OCI-LY1 (cell line): ENCODE measurements at regions not wholly inside any gene's neighbourhood (a gene's known extent, or its start where the extent isn't known, plus 50 kb on each side); places are given as distances from the start of the nearest gene placed in this dataset.

ENCODE experiments used
- H2AFZ ChIP-seq: fragments of 200-600 bp; sonication (generic), shearing (Covaris generic); 2 replicates; pipeline ENCODE4 v1.6.0; 2014; ENCODE audit warnings: antibody characterized with exemption, mild to moderate bottlenecking, low read length
- H3F3A ChIP-seq: fragments of 200-600 bp; sonication (generic), shearing (Covaris generic); 2 replicates; pipeline ENCODE4 v1.6.0; 2014; ENCODE audit warnings: mild to moderate bottlenecking, antibody characterized with exemption, low read length, moderate library complexity; ENCODE audit not compliant: insufficient read depth
- H3K27ac ChIP-seq: fragments of 200-600 bp; sonication (generic); 2 replicates; pipeline ENCODE4 v1.5.1; 2014; ENCODE audit warnings: low read length, mixed run types, mild to moderate bottlenecking, low read depth; ENCODE audit not compliant: poor library complexity, severe bottlenecking
- H3K27me3 ChIP-seq: fragments of 200-600 bp; sonication (generic); 2 replicates; pipeline ENCODE4 v1.6.0; 2014; ENCODE audit warnings: antibody characterized with exemption, mild to moderate bottlenecking, low read length, moderate library complexity; ENCODE audit not compliant: insufficient read depth
- H3K36me3 ChIP-seq: fragments of 200-600 bp; sonication (generic); 2 replicates; pipeline ENCODE4 v1.6.1; 2014; ENCODE audit warnings: mild to moderate bottlenecking, antibody characterized with exemption, low read length, moderate library complexity, mixed read lengths; ENCODE audit not compliant: insufficient read depth
- H3K4me1 ChIP-seq: fragments of 200-600 bp; sonication (generic); 2 replicates; pipeline ENCODE4 v1.5.1; 2014; ENCODE audit warnings: mild to moderate bottlenecking, low read length, moderate library complexity; ENCODE audit not compliant: insufficient read depth, severe bottlenecking
- H3K4me2 ChIP-seq: fragments of 200-600 bp; sonication (generic), shearing (Covaris generic); 2 replicates; pipeline ENCODE4 v1.6.1; 2014; ENCODE audit warnings: low read length
- H3K4me3 ChIP-seq: fragments of 200-600 bp; sonication (generic); 2 replicates; pipeline ENCODE4 v1.5.1; 2014; ENCODE audit warnings: low read length, low read depth, mild to moderate bottlenecking, mixed read lengths; ENCODE audit not compliant: poor library complexity, severe bottlenecking
- H3K79me2 ChIP-seq: fragments of 200-600 bp; shearing (Covaris generic); 2 replicates; pipeline ENCODE4 v1.6.1; 2016; ENCODE audit warnings: mixed run types, low read length, mixed read lengths; ENCODE audit not compliant: insufficient read depth
- H3K9ac ChIP-seq: fragments of 200-600 bp; sonication (generic), shearing (Covaris generic); 2 replicates; pipeline ENCODE4 v1.6.1; 2014; ENCODE audit warnings: mild to moderate bottlenecking, low read length, mixed read lengths
- H3K9me2 ChIP-seq: fragments of 200-600 bp; sonication (generic), shearing (Covaris generic); 2 replicates; pipeline ENCODE4 v1.6.1; 2014; ENCODE audit warnings: low read depth, mild to moderate bottlenecking, low read length, mixed read lengths
- H3K9me3 ChIP-seq: fragments of 200-600 bp; shearing (Covaris generic); 2 replicates; pipeline ENCODE4 v1.6.1; 2014; ENCODE audit warnings: low read length, mixed read lengths
- H4K20me1 ChIP-seq: fragments of 200-600 bp; sonication (generic), shearing (Covaris generic); 2 replicates; pipeline ENCODE4 v1.6.0; 2016; ENCODE audit warnings: mild to moderate bottlenecking, low read length; ENCODE audit not compliant: insufficient read depth
- EZH2 ChIP-seq: fragments of 200-600 bp; sonication (generic), shearing (Covaris generic); IDR thresholded peaks from 2 replicates; pipeline ENCODE4 v1.8.0; 2017; ENCODE audit warnings: borderline replicate concordance, mixed run types, mild to moderate bottlenecking, antibody characterized with exemption, low read length, moderate library complexity, mixed read lengths
- TF ChIP-seq, protein P1 (sequence below): fragments of 200-600 bp; sonication (generic), shearing (Covaris generic); IDR thresholded peaks from 2 replicates; pipeline ENCODE4 v1.5.1; 2017; ENCODE audit warnings: mild to moderate bottlenecking, antibody characterized with exemption, low read length, moderate library complexity, mixed read lengths

DNA sequence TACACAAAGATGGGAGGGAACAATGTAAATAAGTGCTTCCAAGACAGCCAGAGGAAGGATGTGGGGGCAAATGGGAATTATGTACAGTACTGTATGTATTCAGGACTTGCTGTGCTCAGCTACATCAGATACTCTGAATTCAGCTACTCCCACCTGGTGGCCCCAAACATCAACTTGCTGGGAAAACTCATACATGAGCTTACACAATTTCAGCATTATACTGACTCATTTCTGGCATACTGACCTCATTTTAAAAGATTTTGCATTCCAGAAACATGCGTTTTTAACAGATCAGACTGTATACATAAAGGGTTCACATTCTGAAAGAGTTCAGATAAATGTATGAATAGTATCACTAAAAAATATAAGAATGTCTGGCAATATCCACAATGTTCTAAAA, 59.7 kb downstream of the GPX5 start:
- no peak overlapping the region for H3K4me3 ChIP-seq

DNA sequence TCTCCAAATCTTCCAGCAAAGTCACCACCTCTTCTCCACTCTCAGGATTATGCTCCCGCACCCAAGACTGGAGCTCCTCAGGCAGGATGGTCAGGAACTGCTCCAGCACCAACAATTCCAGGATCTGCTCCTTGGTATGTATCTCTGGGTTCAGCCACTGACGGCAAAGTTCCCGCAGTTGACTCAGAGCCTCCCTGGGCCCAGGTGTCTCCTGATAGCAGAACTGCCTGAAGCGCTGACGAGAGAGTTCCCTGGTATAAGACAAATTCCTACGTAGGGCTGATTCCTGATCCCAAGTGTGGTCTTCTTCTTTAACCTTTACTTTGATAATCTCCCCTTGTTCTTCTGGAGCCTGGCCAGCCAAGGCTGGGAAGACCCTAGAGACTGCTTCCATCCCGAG, 60.6 kb downstream of the GPX5 start:
- no peaks in the 10 kb centered on the region for H3K4me1 ChIP-seq
- H3K9me3 ChIP-seq = no peaks in the 10 kb centered on the region
- H3K27me3 ChIP-seq = peaks cover 3% of the 10 kb centered on the region; the same call in 1 of the 2 replicates
- no peak overlapping the region for H3K27ac ChIP-seq
- H3K9ac ChIP-seq = no peak overlapping the region
- H3F3A ChIP-seq = no peaks in the 10 kb centered on the region
- no peak overlapping the region for H3K4me2 ChIP-seq
- H3K4me3 ChIP-seq = no peak overlapping the region
- TF ChIP-seq, protein P1, sequence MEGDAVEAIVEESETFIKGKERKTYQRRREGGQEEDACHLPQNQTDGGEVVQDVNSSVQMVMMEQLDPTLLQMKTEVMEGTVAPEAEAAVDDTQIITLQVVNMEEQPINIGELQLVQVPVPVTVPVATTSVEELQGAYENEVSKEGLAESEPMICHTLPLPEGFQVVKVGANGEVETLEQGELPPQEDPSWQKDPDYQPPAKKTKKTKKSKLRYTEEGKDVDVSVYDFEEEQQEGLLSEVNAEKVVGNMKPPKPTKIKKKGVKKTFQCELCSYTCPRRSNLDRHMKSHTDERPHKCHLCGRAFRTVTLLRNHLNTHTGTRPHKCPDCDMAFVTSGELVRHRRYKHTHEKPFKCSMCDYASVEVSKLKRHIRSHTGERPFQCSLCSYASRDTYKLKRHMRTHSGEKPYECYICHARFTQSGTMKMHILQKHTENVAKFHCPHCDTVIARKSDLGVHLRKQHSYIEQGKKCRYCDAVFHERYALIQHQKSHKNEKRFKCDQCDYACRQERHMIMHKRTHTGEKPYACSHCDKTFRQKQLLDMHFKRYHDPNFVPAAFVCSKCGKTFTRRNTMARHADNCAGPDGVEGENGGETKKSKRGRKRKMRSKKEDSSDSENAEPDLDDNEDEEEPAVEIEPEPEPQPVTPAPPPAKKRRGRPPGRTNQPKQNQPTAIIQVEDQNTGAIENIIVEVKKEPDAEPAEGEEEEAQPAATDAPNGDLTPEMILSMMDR = no peak
- no peak for TF ChIP-seq EZH2
- H4K20me1 ChIP-seq = no peaks in the 10 kb centered on the region
- H3K9me2 ChIP-seq = no peaks in the 10 kb centered on the region
- no peak overlapping the region for H2AFZ ChIP-seq
- H3K36me3 ChIP-seq = no peaks in the 10 kb centered on the region
- no peaks in the 10 kb centered on the region for H3K79me2 ChIP-seq

More for the DNA sequence above, 59.7 kb downstream of the GPX5 start:
- Histone ChIP-seq H2AFZ (no peak overlapping the region), H3K9me2 (no peaks in the 10 kb centered on the region), H3K27me3 (peaks cover 3% of the 10 kb centered on the region; the same call in 1 of the 2 replicates), H3F3A (no peaks in the 10 kb centered on the region), H3K4me2 (no peak overlapping the region), H3K27ac (no peak overlapping the region), H3K9ac (no peak overlapping the region), H3K9me3 (no peaks in the 10 kb centered on the region), H3K4me1 (no peaks in the 10 kb centered on the region), H3K36me3 (no peaks in the 10 kb centered on the region), H4K20me1 (no peaks in the 10 kb centered on the region), H3K79me2 (no peaks in the 10 kb centered on the region)
- TF ChIP-seq, protein P1 = no peak
- no peak for TF ChIP-seq EZH2

DNA sequence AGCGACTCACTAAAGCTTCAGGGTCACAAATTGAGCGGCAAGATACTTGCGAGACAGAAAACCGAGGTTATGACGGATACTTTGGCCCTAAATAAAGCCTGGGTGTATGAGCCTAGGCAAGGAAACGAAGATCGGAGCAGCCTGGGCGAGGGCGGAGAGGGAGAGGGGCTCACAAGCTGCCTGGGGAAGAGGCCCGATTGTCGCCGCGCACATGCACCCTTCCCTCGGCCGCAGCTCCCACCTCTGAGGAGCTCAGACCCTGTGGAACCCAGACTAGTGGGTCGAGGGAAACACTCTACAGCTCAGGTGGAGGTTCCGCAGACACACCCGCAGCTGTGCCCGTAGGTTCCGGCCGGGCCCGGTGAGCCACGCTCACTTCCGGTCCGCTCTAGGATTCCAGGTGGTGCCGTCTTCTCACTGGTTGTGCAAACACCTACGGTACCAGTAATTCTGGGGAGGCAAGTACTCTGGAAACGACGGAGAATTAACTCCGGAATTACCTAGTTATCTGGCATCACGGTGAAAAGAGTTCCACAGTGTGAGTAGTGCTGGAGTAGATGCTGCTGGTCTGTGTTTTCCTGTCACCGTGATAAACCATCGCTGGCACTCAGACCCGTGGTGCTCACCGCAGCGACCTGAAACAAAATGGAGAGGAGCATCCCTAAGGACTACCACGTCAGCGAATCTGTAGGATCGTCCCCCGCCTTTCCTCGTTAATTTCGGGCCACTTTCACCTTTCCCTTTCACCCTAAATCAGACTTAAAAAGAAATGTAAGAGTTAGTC, 61.5 kb downstream of the GPX5 start:
- no peaks in the 10 kb centered on the region for H3K4me1 ChIP-seq
- no peaks in the 10 kb centered on the region for H4K20me1 ChIP-seq
- no peak for TF ChIP-seq EZH2
- TF ChIP-seq, protein P1 = no peak
- no peaks in the 10 kb centered on the region for H3K36me3 ChIP-seq
- no peaks in the 10 kb centered on the region for H3K79me2 ChIP-seq
- H3K9me3 ChIP-seq = no peaks in the 10 kb centered on the region
- H3K9ac ChIP-seq = no peak overlapping the region
- H3K27me3 ChIP-seq = peaks cover 3% of the 10 kb centered on the region; the same call in 1 of the 2 replicates
- no peak overlapping the region for H3K27ac ChIP-seq
- H3K9me2 ChIP-seq = no peaks in the 10 kb centered on the region
- peak overlapping the region; percentile 24; the same call in 1 of the 2 replicates for H3K4me2 ChIP-seq
- H3K4me3 ChIP-seq = no peak overlapping the region
- no peaks in the 10 kb centered on the region for H3F3A ChIP-seq
- no peak overlapping the region for H2AFZ ChIP-seq
